B cell (primary cell): ENCODE measurements at regions not wholly inside any gene's neighbourhood (a gene's known extent, or its start where the extent isn't known, plus 50 kb on each side); places are given as distances from the start of the nearest gene placed in this dataset.

Source experiments
- ATAC-seq: fragments of 200-7000 bp; cut with Tn5 transposase; one replicate; pipeline ENCODE4 v1.10.0; 2021; ENCODE audit warnings: low read depth, mild to moderate bottlenecking, moderate number of reproducible peaks, moderate library complexity
- CTCF ChIA-PET: fragments of 350-600 bp; sonication (Branson Sonifier 250); formaldehyde crosslinking; loops from one replicate; lab custom pipeline; 2021; ENCODE audit warnings: antibody characterized with exemption, inconsistent platforms; lab: Charles Lee
- POLR2A ChIA-PET: fragments of 350-600 bp; sonication (Branson Sonifier 250); formaldehyde crosslinking; loops from one replicate; lab custom pipeline; 2021; ENCODE audit warnings: antibody characterized with exemption; lab: Charles Lee
- DNase-seq: peaks from one replicate; pipeline ENCODE4 v3.0.0; 2013
- H2AFZ ChIP-seq: 2 replicates; pipeline ENCODE4 v1.6.1; 2012; ENCODE audit warnings: mild to moderate bottlenecking, low read depth, low read length; ENCODE audit not compliant: insufficient read depth, poor library complexity, severe bottlenecking
- H3K27ac ChIP-seq, 2 donors: 1 replicate in 1 of 2; 2 replicates in 1 of 2; pipeline ENCODE4 v1.5.1; 2012 to 2013; ENCODE audit warnings: low read length in 2 of 2, mild to moderate bottlenecking in 2 of 2, moderate library complexity in 1 of 2
- H3K27me3 ChIP-seq, 4 experiments: fragments of 200-600 bp in 1 of 4; sonication (generic) in 1 of 4; replicated peaks in 1 of 4; 1 replicate in 2 of 4; 2 replicates in 2 of 4; pipeline versions ENCODE4 v1.6.1 to v1.7.0; 2013 to 2016; ENCODE audit warnings: low read length in 3 of 4, mild to moderate bottlenecking in 2 of 4, mixed read lengths in 1 of 4, moderate library complexity in 1 of 4; ENCODE audit not compliant: insufficient read depth in 4 of 4, control insufficient read depth in 3 of 4; ENCODE audit errors: control extremely low read depth in 1 of 4
- H3K36me3 ChIP-seq, 2 experiments: replicated peaks in 1 of 2; 1 replicate in 1 of 2; 2 replicates in 1 of 2; pipeline versions ENCODE4 v1.6.1 to v1.7.1; 2013; ENCODE audit warnings: low read length in 1 of 2; ENCODE audit not compliant: insufficient read depth in 2 of 2, control insufficient read depth in 1 of 2; ENCODE audit errors: control extremely low read depth in 1 of 2, extremely low read depth in 1 of 2
- H3K4me1 ChIP-seq, 2 donors: fragments of 200-600 bp in 1 of 2; sonication (generic) in 1 of 2; 1 replicate in 1 of 2; 2 replicates in 1 of 2; pipeline versions ENCODE4 v1.5.1 to v1.6.1; 2013 to 2017; ENCODE audit warnings: low read length in 2 of 2; ENCODE audit not compliant: control insufficient read depth in 2 of 2, insufficient read depth in 2 of 2
- H3K4me2 ChIP-seq: replicated peaks from 2 replicates; pipeline ENCODE3; 2012; ENCODE audit warnings: mild to moderate bottlenecking, low read depth, low read length; ENCODE audit not compliant: poor library complexity, severe bottlenecking
- H3K4me3 ChIP-seq, 5 experiments: fragments of 200-600 bp in 1 of 5; sonication (generic) in 1 of 5; 1 replicate in 3 of 5; 2 replicates in 2 of 5; pipeline versions ENCODE4 v1.5.1 to v1.7.0; 2011 to 2016; ENCODE audit warnings: low read length in 4 of 5, mild to moderate bottlenecking in 4 of 5, low read depth in 2 of 5, control low read depth in 1 of 5, moderate library complexity in 1 of 5; ENCODE audit not compliant: insufficient read depth in 1 of 5; ENCODE audit errors: control extremely low read depth in 1 of 5, extremely low read depth in 1 of 5
- H3K79me2 ChIP-seq: fragments of 200-600 bp; sonication (generic); one replicate; pipeline ENCODE4 v1.6.0; 2016; ENCODE audit warnings: low read length; ENCODE audit not compliant: control insufficient read depth, insufficient read depth
- H3K9ac ChIP-seq: fragments of 200-600 bp; sonication (generic); 2 replicates; pipeline ENCODE4 v1.6.1; 2017; ENCODE audit warnings: mild to moderate bottlenecking, low read length, moderate library complexity
- H3K9me3 ChIP-seq, 3 donors: one replicate each; pipeline versions ENCODE4 v1.6.1 to v1.7.1; 2013; ENCODE audit warnings: low read length in 2 of 3; ENCODE audit not compliant: control insufficient read depth in 2 of 3, insufficient read depth in 1 of 3; ENCODE audit errors: control extremely low read depth in 1 of 3
- H4K20me1 ChIP-seq: 2 replicates; pipeline ENCODE4 v1.6.0; 2012; ENCODE audit warnings: mild to moderate bottlenecking, low read length; ENCODE audit not compliant: insufficient read depth, control insufficient read depth, poor library complexity, severe bottlenecking
- H3K27ac Mint-ChIP-seq: one replicate; pipeline ENCODE4 v1.8.0; 2021; ENCODE audit warnings: mixed read lengths
- H3K27me3 Mint-ChIP-seq: one replicate; pipeline ENCODE4 v1.8.0; 2021; ENCODE audit warnings: mixed read lengths
- H3K4me1 Mint-ChIP-seq: one replicate; pipeline ENCODE4 v1.8.0; 2021; ENCODE audit warnings: mixed read lengths
- H3K4me3 Mint-ChIP-seq: one replicate; pipeline ENCODE4 v1.8.0; 2021; ENCODE audit warnings: mixed read lengths
- H3K9me3 Mint-ChIP-seq: one replicate; pipeline ENCODE4 v1.8.0; 2022; ENCODE audit warnings: mixed read lengths; ENCODE audit not compliant: insufficient read depth
- CTCF ChIP-seq: fragments of 200-600 bp; IDR thresholded peaks from one replicate; pipeline ENCODE4 v1.8.0; 2022; ENCODE audit warnings: antibody characterized with exemption, mild to moderate bottlenecking
- EZH2 ChIP-seq: IDR thresholded peaks from 2 replicates; pipeline ENCODE4 v1.6.1; 2012; ENCODE audit warnings: borderline replicate concordance, low read depth, mild to moderate bottlenecking, moderate library complexity, low read length; ENCODE audit not compliant: insufficient read depth, poor library complexity, severe bottlenecking
- WGBS: methylation state at CpG from one replicate; pipeline ENCODE4 v1.1.5; 2013; ENCODE audit warnings: missing lambda C conversion rate; ENCODE audit not compliant: insufficient coverage; 5-methylcytosine and 5-hydroxymethylcytosine counted together
- intact Hi-C: fragments of 100-400 bp; cut with micrococcal nuclease; formaldehyde crosslinking; loops from one replicate; pipeline ENCODE4 v1.10.0; 2022

GRCh38 chr11:116066777-116067176 is 562.6 kb upstream of the CADM1 start:
- no peak for ATAC-seq
- Histone ChIP-seq H2AFZ (no peak overlapping the region), H3K9ac (no peak overlapping the region), H3K4me2 (no peak overlapping the region), H3K27me3 (no peaks in the 10 kb centered on the region), H3K27ac (no peak overlapping the region), H3K4me1 (no peaks in the 10 kb centered on the region), H3K79me2 (no peaks in the 10 kb centered on the region), H4K20me1 (no peaks in the 10 kb centered on the region), H3K9me3 (peaks cover 0 to 3% (median 0%) of the 10 kb centered on the region in 3 donors), H3K4me3 (no peak overlapping the region), H3K36me3 (no peaks in the 10 kb centered on the region)
- no peaks in the 10 kb centered on the region for H3K9me3 Mint-ChIP-seq
- CTCF ChIA-PET = no interaction called here
- intact Hi-C loops = no loop called here
- no peaks in the 10 kb centered on the region for H3K27me3 Mint-ChIP-seq
- H3K4me3 Mint-ChIP-seq = no peak overlapping the region
- POLR2A ChIA-PET = no interaction called here
- peaks cover 1% of the 10 kb centered on the region for H3K4me1 Mint-ChIP-seq
- WGBS = 97% methylated on average over 5 of the region's 6 CpGs
- DNase-seq = no peak
- no peak overlapping the region for H3K27ac Mint-ChIP-seq
- TF ChIP-seq EZH2 (no peak), CTCF (no peak)

GRCh38 chr11:116065986-116066385 is 561.8 kb upstream of the CADM1 start:
- WGBS = 98% methylated on average over 5 of the region's 8 CpGs
- Histone ChIP-seq H4K20me1 (no peaks in the 10 kb centered on the region), H3K36me3 (no peaks in the 10 kb centered on the region), H3K4me1 (no peaks in the 10 kb centered on the region), H3K4me3 (no peak overlapping the region), H3K9ac (no peak overlapping the region), H3K27me3 (no peaks in the 10 kb centered on the region), H3K9me3 (peaks cover 0 to 3% (median 0%) of the 10 kb centered on the region in 3 donors), H3K27ac (no peak overlapping the region), H3K4me2 (no peak overlapping the region), H2AFZ (no peak overlapping the region), H3K79me2 (no peaks in the 10 kb centered on the region)
- CTCF ChIA-PET = no interaction called here
- Mint-ChIP-seq H3K27ac (no peak overlapping the region), H3K27me3 (no peaks in the 10 kb centered on the region), H3K9me3 (no peaks in the 10 kb centered on the region), H3K4me3 (no peak overlapping the region), H3K4me1 (peaks cover 1% of the 10 kb centered on the region)
- DNase-seq = no peak
- ATAC-seq = no peak
- POLR2A ChIA-PET = no interaction called here
- TF ChIP-seq EZH2 (no peak), CTCF (no peak)
- intact Hi-C loops = no loop called here
